NCI-H82 (cell line): ENCODE measurements at regions not wholly inside any gene's neighbourhood (a gene's known extent, or its start where the extent isn't known, plus 50 kb on each side); places are given as distances from the start of the nearest gene placed in this dataset.
"Not testable (repeated sequence)": the region's sequence is repeated elsewhere in the genome, so short reads cannot be mapped to it uniquely, and the experiment has no call there.

Experiments
- DNase-seq: peaks from one replicate; lab custom pipeline; 2025; lab: John Stamatoyannopoulos, UW

DNA sequence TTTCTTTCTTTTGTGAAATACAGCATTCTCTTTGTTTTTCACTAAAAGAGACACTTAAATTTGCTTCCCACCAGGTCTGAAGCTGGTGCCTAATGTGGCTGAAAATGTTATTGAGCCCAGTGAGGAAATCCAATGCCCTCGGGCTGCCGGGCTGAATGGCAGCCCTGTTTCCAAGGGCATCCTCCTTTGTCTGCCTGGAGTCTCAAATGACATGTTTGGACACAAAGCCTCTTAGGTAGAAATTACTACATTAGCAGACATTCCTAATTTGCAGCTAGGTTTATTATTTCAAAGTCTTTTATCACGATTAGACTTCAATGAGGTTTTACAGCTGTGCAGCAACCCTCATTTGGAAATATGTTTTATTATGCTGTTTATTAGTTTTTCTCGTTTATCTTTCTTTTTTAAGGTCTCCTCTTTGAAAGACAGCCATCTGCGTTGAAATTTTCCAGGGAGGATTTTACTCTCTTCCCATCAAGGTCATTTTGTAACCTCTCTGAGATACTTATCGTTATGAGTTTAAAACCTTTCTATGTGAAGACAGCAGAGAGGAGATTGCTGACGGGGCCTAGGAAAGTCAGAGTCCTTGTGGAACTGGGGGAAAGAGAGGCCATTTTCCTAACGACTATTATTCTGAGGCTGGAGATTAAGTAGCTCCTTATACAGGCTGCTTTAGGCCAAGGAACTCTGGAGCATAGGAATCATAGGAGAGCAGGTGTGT lies 59.0 kb upstream of the ZNF532 start:
- peak; percentile 48 for DNase-seq

DNA sequence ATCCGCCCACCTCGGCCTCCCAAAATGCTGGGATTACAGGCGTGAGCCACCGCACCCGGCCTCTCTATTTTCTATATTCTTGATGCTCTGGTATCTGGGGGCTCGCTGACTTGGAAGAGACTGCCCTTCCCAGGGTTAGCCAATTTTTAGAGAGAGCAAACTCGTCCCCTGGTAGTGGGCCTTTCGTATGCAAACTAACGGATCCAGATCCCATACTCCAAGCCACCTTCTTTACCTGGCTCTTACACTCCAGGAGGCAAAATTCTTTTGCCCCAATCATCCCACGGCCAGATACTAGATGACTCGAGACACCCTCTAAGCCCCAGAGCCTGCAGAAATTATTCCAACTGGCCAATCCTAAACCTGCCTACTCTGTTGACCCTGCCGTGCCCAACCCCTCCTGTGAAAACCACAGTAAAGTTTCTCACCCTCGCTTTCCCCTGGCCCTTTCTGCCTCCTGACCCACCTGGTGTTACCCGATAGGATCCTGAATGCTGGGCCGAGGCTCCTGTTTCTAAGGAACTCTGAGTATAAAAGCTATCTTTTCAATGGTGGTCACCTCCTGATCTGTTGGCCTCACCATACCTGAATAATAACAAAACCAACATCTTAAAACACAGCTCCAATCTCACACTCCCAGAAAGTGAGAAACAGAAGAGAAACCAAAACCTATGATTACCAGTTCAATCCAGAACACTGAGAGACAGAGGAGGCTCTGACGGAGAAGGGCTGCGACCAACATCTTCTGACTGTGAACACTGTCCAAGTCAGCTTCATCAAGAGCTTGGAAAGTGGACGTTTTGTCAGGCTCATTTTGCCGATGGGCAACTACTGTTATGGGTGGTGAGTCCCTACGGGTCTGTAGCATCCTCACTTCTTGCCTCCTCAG lies 57.6 kb upstream of the ZNF532 start:
- DNase-seq, result no peak

DNA sequence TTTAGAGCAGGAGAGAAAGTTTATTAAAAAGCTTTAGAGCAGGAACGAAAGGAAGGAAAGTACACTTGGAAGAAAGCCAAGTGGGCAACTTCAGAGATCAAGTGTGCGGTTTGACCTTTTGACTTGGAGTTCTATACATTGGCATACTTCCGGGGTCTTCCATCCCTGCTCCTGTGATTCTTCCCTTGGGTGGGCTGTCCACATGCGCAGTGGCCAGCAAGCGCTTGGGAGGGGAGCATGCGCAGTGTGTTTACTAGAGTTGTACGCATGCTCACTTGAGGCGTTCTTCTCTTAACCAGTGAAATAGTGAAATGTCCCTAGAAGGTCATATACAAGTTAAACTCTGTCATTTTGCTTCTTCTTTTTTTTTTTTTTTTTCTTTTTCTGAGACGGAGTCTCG lies 56.9 kb upstream of the ZNF532 start:
- no peak for DNase-seq

DNA sequence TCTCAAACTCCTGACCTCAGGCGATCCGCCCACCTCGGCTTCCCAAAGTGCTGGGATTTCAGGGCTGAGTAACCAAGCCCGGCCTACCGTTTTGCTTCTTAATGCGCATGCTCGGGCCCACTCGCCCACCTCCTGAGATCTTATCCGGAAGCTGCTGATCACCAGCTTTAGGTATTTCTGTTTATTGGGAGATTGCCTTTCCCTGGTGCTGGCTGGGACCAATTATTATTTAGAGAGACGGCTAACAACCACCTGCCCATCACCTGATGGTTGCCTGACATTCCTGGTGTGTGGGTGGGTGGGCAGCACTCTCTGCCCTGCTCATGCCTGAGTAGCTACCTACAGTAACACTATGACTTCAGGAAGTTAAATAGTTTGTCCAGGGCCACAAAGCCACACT lies 56.3 kb upstream of the ZNF532 start:
- no peak for DNase-seq

DNA sequence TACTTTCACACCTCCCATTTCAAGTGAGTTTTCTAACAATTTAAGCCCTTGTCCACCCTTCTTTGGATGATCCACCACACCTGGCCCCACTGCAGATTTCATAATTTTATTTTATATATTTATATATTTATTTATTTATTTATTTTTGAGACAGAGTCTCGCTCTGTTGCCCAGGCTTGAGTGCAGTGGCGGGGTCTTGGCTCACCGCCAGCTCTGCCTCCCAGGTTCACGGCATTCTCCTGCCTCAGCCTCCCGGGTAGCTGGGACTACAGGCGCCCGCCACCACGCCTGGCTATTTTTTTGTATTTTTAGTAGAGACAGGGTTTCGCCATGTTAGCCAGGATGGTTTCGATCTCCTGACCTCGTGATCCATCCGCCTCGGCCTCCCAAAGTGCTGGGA lies 52.8 kb upstream of the ZNF532 start:
- not testable (repeated sequence) for DNase-seq

DNA sequence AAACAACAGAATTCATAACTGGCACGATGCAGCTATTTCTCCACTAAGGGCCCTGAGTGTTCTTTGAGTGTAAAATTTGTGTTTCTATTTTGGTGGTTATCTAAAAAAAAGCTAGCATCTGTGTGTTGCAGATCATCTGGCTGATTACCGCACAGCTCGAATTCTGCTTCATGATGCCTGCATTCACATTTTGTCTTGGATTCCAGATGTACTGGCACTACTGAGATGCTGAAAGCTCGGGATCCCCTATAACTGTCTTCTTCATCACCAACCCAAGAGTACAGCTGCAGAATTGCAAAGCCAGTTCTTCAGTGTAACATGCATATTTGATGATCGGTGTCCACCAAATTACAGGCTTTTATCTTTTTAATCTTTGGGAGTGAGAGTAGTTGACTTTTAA lies 51.6 kb upstream of the ZNF532 start:
- no peak for DNase-seq

DNA sequence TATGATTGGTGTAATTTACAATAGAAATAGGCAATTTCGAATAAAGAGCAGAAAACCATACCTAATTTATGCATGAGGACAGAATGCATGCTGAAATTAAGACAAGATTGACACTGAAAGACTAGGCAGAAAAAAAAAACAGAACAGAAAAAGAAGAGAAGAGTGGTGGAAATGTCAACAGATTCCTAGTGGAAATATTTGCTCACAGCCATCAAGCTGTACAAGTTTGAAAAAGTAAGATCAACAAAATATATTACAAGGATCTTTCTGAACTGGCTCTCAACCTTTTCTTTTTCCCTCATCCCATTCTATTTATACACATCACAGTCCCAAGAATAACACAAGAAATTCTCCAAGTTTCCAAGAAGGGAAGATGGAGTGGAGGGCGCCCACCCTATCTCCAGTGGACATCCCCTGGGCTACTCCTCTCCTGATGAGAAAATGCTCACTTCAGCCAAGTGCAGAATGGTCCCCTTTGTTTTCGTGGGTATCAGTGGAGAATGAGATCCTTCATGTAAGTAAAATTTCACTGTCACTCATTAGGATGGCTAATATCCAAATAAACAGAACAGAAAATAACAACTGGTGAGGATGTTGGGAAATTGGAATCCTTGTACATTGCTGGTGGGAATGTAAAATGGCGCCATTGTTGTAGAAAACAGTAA lies 51.0 kb upstream of the ZNF532 start:
- no peak for DNase-seq

DNA sequence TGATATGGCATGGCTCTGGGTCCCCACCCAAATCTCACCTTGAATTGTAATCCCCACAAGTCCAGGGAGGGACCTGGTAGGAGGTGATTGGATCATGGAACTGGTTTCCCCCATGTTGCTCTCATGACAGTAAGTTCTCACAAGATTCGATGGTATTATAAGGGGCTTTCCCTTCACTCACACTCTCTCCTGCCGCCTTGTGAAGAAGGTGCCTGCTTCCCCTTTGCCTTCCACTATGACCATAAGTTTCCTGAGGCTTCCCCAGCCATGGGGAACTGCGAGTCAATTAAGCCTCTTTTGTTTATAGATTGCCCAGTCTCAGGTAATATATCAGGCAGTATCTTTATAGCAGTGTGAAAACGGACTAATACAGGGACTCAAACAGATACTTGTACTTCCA lies 50.4 kb upstream of the ZNF532 start:
- DNase-seq, result no peak
